Neuron (in vitro differentiated cells): ENCODE measurements at regions not wholly inside any gene's neighbourhood (a gene's known extent, or its start where the extent isn't known, plus 50 kb on each side); places are given as distances from the start of the nearest gene placed in this dataset.
"Not testable (repeated sequence)": the region's sequence is repeated elsewhere in the genome, so short reads cannot be mapped to it uniquely, and the experiment has no call there.

ENCODE experiments used
- H2AFZ ChIP-seq: one replicate; pipeline ENCODE4 v1.6.1; 2013; ENCODE audit warnings: low read depth, mild to moderate bottlenecking, inconsistent platforms, low read length, moderate library complexity
- H3K27me3 ChIP-seq: one replicate; pipeline ENCODE4 v1.6.1; 2013; ENCODE audit warnings: low read length; ENCODE audit not compliant: insufficient read depth
- H3K36me3 ChIP-seq: one replicate; pipeline ENCODE4 v1.6.1; 2013; ENCODE audit warnings: low read length; ENCODE audit not compliant: insufficient read depth
- H3K4me1 ChIP-seq: one replicate; pipeline ENCODE4 v1.6.1; 2013; ENCODE audit warnings: low read length; ENCODE audit not compliant: insufficient read depth
- H3K4me3 ChIP-seq: 2 replicates; pipeline ENCODE4 v1.5.1; 2013; ENCODE audit warnings: mild to moderate bottlenecking, low read length, moderate library complexity
- H3K9me3 ChIP-seq: one replicate; pipeline ENCODE4 v1.6.1; 2013; ENCODE audit warnings: low read length

DNA sequence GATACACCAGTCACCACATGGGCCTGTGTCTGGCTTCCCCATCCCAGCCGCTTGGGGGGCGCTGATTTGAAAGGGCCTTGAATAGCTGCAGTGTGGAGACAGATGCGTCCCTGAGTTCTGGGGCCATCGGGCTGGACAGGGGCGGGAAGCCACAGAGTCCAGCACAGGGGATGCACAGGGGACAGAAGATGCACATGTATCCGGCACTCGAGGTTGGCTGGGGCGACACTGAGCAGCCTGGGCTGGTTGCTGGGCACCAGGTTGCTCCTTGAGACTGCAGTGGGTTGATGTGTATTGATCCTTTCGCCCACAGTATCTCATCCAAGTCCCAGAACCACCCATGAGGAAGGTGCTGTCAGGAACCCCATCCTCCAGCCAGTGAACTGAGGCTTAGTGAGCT is 99.3 kb upstream of the SYT13 start:
- H3K4me1 ChIP-seq: peaks cover 30% of the 10 kb centered on the region
- no peak overlapping the region for H2AFZ ChIP-seq
- peaks cover 21% of the 10 kb centered on the region for H3K27me3 ChIP-seq
- H3K9me3 ChIP-seq: no peaks in the 10 kb centered on the region
- H3K36me3 ChIP-seq: no peaks in the 10 kb centered on the region
- H3K4me3 ChIP-seq: no peak overlapping the region

DNA sequence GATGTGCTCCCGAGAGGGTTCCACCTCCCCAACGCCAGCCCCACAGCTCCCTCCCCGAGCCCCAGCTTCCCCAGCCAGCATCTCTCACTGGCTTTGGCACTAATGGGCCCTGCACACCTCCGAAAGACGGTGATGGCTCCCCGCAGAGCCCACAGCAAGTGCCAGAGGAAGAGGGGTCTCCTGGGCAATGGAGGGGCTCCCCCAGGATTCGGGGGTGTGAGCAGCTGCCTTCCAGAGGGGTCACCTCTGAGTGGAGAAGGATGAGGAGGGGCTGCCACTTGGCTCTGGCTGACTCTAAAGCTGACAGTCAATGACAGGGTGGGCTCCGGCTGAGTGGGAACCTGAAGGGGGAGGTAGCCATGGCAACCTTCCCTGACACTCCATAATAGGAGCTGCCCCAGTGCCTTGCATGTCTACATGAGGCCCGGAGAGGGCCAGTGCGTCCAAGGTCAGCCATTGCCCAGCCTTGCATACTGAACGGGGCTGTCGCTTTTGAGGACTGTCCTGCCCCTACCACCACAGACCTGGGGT is 98.6 kb upstream of the SYT13 start:
- H2AFZ ChIP-seq: no peak overlapping the region
- peaks cover 19% of the 10 kb centered on the region for H3K27me3 ChIP-seq
- H3K4me3 ChIP-seq: no peak overlapping the region
- H3K36me3 ChIP-seq: no peaks in the 10 kb centered on the region
- no peaks in the 10 kb centered on the region for H3K9me3 ChIP-seq
- peaks cover 30% of the 10 kb centered on the region for H3K4me1 ChIP-seq

DNA sequence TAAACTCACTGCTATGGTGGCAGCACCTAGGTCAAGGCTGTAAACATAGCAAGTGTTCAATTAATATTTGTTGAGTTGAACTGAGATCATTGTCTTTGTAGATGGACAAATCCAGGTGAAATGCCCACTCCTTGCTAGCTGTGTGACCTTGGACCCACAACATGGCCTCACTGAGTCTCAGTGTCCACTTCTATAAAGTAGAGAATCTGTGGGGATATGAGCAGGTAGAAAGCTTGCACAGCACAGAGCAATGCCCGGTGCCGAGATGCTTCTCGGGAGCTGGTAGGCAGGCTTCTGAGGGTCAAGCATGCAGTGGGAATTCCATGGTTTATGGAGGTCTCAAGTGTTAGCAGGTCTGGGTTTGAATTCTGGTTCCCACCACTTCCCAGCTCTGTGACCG is 97.9 kb upstream of the SYT13 start:
- no peaks in the 10 kb centered on the region for H3K36me3 ChIP-seq
- H2AFZ ChIP-seq: no peak overlapping the region
- H3K4me3 ChIP-seq: no peak overlapping the region
- H3K27me3 ChIP-seq: peaks cover 16% of the 10 kb centered on the region
- peaks cover 30% of the 10 kb centered on the region for H3K4me1 ChIP-seq
- no peaks in the 10 kb centered on the region for H3K9me3 ChIP-seq

DNA sequence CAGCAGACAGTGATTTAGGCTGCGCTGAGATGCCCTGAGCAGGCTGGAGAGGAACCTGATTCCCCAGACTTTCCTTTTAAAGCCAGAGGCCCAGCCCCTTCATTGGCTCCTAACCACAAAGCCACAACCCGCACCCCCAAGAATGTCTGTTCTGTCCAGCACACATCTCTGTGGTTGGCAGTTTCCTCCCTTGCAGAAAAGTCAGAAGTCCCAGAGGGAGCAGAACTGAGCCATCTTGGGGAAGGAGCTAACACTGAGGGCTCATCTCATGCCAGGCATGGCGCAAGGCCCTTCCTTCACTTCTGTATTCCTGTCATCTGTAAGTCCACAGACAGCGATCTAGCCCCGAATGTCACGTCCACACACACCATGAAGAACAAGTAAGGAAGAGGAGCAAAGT is 97.1 kb upstream of the SYT13 start:
- Histone ChIP-seq H3K9me3 (no peaks in the 10 kb centered on the region), H3K27me3 (peaks cover 16% of the 10 kb centered on the region), H3K4me3 (no peak overlapping the region)

DNA sequence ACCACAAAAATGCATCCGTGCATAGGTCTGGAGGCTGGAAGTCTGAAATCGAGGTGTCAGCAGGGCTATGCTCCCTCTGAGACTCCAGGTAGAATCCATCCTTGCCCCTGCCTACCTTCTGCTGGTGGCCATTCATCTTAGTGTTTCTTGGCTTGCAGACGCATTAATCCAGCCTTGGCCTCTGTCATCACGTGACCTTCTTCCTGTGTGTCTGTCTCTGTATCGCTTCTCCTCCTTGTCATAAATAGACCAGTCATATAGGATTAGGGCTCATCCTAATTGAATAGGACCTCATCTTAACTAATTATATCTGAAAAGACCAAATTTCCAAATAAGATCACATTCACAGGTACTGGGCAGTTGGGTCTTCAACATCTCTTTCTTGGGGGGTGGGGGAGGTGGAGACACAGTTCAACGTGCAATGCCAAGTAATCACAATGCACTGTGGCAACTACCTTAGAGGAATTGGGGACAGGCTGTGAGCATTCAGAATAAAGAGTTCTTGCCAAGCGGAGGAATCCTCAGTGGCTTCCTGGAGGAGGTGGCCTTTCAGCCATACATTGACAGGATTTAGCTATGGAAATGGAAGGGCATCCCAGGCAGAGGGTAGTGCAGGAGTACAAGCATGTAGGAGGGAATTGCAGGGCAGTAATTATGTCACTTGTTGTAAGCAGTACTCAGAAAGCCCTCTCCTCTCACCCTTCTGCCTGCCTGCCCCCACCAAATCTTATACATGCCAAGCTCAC is 96.2 kb upstream of the SYT13 start:
- Histone ChIP-seq H3K4me3 (no peak overlapping the region), H2AFZ (no peak overlapping the region), H3K4me1 (peaks cover 30% of the 10 kb centered on the region), H3K27me3 (peaks cover 16% of the 10 kb centered on the region), H3K36me3 (no peaks in the 10 kb centered on the region), H3K9me3 (no peaks in the 10 kb centered on the region)

More for the DNA sequence above, 97.1 kb upstream of the SYT13 start:
- no peak overlapping the region for H2AFZ ChIP-seq
- H3K4me1 ChIP-seq: peaks cover 30% of the 10 kb centered on the region
- H3K36me3 ChIP-seq: no peaks in the 10 kb centered on the region

DNA sequence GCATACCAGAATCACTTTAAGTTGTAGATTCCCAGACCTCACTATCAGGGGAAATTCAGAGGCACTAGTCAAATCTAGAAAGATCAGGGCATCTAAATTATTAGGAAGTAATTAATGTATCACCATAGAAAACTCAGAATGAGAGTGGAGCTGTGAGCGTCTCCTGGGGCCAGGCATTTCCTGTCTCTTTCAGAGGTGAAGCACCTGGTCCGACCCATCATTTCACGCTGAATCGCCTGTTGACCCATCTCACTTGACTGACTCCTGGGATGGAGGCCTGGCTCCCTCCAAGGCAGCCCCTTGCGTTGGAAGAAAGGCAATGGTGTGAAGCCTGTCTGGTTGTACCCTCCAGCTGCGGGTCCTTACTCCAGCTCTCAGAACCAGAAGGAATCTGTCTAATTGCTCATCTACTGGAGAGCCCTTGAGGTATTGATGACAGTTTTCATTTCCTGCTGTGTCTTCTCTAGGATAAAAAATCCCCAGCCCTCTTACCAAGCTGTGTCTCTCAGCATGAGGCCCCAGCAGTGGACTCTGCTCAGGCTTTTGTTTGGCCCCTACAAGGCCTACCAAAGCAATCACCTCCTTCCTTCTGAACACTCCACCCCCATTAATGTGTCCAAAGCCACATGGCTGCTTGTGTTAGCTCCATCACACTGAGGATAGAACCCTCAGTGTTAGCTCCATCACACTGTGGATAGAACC is 93.2 kb upstream of the SYT13 start:
- H2AFZ ChIP-seq: no peak overlapping the region
- no peaks in the 10 kb centered on the region for H3K36me3 ChIP-seq
- peaks cover 20% of the 10 kb centered on the region for H3K27me3 ChIP-seq
- H3K9me3 ChIP-seq: no peaks in the 10 kb centered on the region
- no peak overlapping the region for H3K4me3 ChIP-seq
- H3K4me1 ChIP-seq: peaks cover 13% of the 10 kb centered on the region

DNA sequence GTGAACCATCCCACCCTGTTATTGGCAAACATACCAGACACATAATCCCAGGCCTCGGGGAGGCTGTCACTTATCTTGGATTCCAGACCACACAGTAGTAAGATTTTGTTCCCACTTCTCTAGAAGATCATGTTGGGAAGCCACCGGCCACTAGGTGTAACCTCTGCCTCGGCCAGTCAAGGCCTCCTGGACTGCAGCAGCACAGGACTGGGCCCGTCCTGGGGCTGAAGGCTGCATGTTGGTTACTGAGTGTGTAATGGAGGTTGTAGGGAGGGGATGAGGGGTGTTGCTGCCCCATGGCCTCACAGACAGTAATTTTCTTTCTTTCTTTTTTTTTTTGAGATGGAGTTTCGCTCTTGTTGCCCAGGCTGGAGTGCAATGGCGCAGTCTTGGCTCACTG is 92.4 kb upstream of the SYT13 start:
- Histone ChIP-seq H3K9me3 (no peaks in the 10 kb centered on the region), H3K4me1 (peaks cover 7% of the 10 kb centered on the region), H3K36me3 (no peaks in the 10 kb centered on the region), H2AFZ (no peak overlapping the region), H3K4me3 (no peak overlapping the region), H3K27me3 (peaks cover 19% of the 10 kb centered on the region)

DNA sequence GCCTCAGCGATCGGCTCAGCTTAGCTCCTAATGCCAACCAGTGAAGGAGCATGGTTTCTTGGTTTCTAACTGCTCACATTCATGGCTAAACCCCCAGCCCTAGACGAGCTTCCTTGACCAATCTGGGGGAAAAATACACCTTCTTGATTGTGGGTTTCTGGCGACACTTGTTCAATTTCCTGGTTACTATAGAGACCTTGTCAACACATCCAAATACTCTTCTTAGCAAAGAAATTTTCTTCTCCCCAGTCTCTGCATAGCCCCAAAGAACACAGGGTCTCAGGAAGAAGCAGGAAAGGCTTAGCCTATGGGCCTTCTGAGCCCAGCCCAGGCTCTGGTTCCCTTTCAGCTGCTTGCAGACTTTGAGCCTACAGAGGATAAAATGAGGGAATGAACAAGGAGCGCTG is 88.5 kb upstream of the SYT13 start:
- Histone ChIP-seq H3K27me3 (peaks cover 12% of the 10 kb centered on the region), H3K4me1 (peaks cover 14% of the 10 kb centered on the region), H3K4me3 (no peak overlapping the region), H2AFZ (no peak overlapping the region), H3K9me3 (no peaks in the 10 kb centered on the region), H3K36me3 (no peaks in the 10 kb centered on the region)

DNA sequence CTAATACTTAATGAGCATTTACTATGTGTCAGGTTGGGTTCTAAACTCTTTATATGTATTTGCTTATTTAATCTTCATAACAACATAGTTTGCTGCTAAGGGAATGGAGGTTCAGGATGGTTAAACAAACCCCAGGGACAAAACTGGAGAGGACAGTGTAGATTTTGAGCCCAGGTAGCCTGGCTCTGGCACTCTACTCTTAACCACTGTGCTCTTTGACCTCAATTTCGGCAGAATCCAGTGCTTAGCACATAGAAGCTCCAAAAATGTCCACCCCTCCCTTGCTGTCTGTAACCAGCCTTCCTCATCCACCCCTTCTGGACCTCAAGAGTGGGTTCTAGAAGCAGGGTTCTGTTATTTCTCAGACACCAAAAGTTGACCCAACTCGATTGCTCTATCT is 88.0 kb upstream of the SYT13 start:
- H2AFZ ChIP-seq: no peak overlapping the region
- H3K36me3 ChIP-seq: no peaks in the 10 kb centered on the region
- H3K4me3 ChIP-seq: no peak overlapping the region
- no peaks in the 10 kb centered on the region for H3K9me3 ChIP-seq
- H3K4me1 ChIP-seq: peaks cover 14% of the 10 kb centered on the region
- H3K27me3 ChIP-seq: peaks cover 15% of the 10 kb centered on the region

DNA sequence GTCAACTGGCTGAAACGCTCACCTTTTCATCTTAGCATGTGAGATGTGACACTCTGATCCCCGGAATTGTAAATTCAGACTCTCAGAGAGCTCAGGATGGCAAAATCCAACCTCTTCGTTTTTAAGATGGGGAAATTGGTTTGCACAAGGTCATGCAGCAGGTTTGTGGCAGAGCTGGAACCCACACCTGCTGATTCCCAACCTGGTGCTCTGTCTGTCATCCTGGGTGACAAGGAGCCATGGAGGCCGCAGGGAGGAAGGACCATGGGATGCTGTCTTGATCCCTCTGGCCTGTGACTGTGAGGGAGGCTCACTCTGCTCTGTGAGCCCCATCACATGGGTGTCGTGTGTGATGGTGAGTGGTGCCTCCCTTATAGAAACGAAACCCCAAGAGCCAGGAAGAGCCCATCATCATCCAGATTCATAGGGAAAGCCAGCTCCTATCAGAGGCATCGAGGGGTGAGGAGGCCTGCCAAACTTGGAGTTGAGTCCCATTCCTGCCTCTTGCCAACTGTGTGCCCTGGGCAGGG is 87.4 kb upstream of the SYT13 start:
- no peak overlapping the region for H3K4me3 ChIP-seq
- H3K9me3 ChIP-seq: no peaks in the 10 kb centered on the region
- H3K27me3 ChIP-seq: peaks cover 17% of the 10 kb centered on the region
- no peaks in the 10 kb centered on the region for H3K36me3 ChIP-seq
- peaks cover 14% of the 10 kb centered on the region for H3K4me1 ChIP-seq
- no peak overlapping the region for H2AFZ ChIP-seq

DNA sequence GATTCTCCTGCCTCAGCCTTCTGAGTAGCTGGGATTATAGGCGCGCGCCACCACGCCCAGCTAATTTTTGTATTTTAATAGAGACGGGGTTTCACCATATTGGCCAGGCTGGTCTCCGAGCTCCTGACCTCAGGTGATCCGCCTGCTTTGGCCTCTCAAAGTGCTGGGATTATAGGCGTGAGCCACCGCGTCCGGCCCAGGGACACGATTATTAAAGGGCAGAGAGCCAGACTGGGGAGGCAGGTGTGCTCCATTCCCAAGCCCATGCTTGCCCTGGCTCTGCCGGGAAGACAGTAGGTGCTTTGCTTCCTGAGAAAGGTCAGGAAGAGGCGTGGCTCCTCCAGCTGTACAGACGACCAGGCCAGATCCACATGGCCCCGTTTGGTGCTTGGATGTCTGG is 86.3 kb upstream of the SYT13 start:
- not testable (repeated sequence) for H3K9me3 ChIP-seq, H2AFZ ChIP-seq, H3K4me3 ChIP-seq, H3K36me3 ChIP-seq
- H3K27me3 ChIP-seq: peaks cover 17% of the 10 kb centered on the region
- H3K4me1 ChIP-seq: peaks cover 17% of the 10 kb centered on the region

DNA sequence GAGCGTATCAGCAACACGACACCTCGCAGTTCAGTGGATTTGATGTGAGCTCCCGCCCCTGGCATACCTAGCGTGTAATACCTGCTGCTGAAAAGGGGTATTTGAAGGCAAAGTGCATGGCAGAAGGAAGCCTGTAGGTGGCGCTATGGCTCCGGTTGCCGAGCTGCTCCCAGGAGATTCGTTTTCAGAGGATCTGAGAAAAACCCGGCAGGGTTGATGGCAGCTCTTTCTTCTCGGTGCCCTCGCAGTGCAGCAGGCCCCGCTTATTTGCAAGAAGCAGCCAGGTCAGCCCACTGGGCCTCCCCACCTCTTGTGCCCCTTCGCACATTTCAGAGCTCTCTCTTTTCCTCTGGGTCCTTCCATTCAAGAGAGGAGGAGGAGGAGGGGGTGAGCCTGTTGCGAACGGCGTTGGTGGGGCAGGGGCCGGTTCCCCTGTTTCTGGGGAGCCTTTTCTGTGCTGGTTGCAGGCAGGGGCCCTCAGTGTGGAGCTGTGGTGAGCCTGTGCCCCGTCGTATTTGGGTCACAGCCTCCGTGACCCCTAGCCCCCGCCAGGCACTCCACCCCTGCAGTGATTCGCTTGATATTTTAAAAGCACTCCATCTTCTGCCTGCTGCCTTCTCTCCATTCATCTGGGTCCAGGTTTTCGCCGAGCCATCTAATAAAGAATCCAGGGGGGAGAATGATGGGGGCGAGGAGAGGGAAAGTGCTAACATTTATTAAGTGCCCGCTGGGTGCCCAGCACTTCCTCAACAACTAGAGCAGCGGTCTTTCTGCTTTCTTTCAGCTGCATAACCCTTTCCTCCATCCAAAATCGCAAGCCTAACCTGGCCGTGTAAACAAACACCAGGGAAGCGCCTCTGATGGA is 85.3 kb upstream of the SYT13 start:
- H2AFZ ChIP-seq: peak overlapping the region; percentile 81
- no peaks in the 10 kb centered on the region for H3K9me3 ChIP-seq
- H3K4me3 ChIP-seq: peak overlapping the region; percentile 27
- peaks cover 25% of the 10 kb centered on the region for H3K4me1 ChIP-seq
- H3K36me3 ChIP-seq: no peaks in the 10 kb centered on the region
- peaks cover 13% of the 10 kb centered on the region for H3K27me3 ChIP-seq

DNA sequence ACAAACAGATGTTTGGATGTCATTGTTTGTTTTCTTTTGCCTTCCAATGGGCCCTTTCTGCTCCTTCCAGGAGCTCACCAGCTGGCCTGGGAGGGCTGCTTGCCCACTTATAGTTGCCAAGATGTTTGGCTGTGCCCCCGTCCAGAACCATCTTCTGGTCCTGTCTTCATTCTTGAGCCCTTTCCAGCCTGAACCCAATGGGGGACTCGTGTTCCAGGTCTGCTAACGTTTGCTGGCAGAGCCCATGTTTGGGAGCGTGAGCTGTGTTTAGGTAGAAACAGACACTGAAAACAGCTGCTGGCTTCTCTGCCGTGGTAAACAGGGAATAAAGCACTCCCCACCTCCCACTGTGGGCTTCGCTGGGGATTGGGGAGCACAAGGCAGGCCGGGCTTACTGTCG is 83.2 kb upstream of the SYT13 start:
- H3K27me3 ChIP-seq: peaks cover 13% of the 10 kb centered on the region
- H3K36me3 ChIP-seq: no peaks in the 10 kb centered on the region
- H3K4me3 ChIP-seq: no peak overlapping the region
- H2AFZ ChIP-seq: no peak overlapping the region
- H3K4me1 ChIP-seq: peaks cover 24% of the 10 kb centered on the region
- H3K9me3 ChIP-seq: no peaks in the 10 kb centered on the region
